ENCODE measurements at regions not wholly inside any gene's neighbourhood (a gene's known extent, or its start where the extent isn't known, plus 50 kb on each side); places are given as distances from the start of the nearest gene placed in this dataset.
"Not testable (repeated sequence)": the region's sequence is repeated elsewhere in the genome, so short reads cannot be mapped to it uniquely, and the experiment has no call there.

- no peak for ATAC-seq
Measured at GRCh38 chr13:87736849-87737385, 65.7 kb downstream of the SLITRK5 start.

GRCh38 chr13:87754097-87754496, 82.9 kb downstream of the SLITRK5 start:
- intact Hi-C loops (cut with DNase I): no loop called here
- no peak for ATAC-seq
- DNase-seq (ENCODE audit: low spot score): no peak

More at GRCh38 chr13:87736849-87737385, 65.7 kb downstream of the SLITRK5 start:
- no peak for DNase-seq (ENCODE audit: low spot score)
- intact Hi-C loops (cut with DNase I): no loop called here

- DNase-seq (ENCODE audit: low spot score): no peak
- intact Hi-C loops (cut with DNase I): no loop called here
- ATAC-seq: no peak
Measured at GRCh38 chr13:87769445-87769844, 98.3 kb downstream of the SLITRK5 start.

GRCh38 chr13:87777387-87777786, 106.2 kb downstream of the SLITRK5 start:
- intact Hi-C loops (cut with DNase I): no loop called here
- no peak for ATAC-seq
- no peak for DNase-seq (ENCODE audit: low spot score)

- ATAC-seq (no peak), DNase-seq (ENCODE audit: low spot score) (no peak)
Measured at GRCh38 chr13:87778128-87778527, 107.0 kb downstream of the SLITRK5 start.

GRCh38 chr13:87779426-87779825, 108.3 kb downstream of the SLITRK5 start:
- ATAC-seq (no peak), DNase-seq (ENCODE audit: low spot score) (no peak)
- intact Hi-C loops (cut with DNase I): no loop called here

More at GRCh38 chr13:87778128-87778527, 107.0 kb downstream of the SLITRK5 start:
- intact Hi-C loops (cut with DNase I): no loop called here

- DNase-seq (ENCODE audit: low spot score): no peak
- no peak for ATAC-seq
- intact Hi-C loops (cut with DNase I): no loop called here
Measured at GRCh38 chr13:87783366-87783765, 112.2 kb downstream of the SLITRK5 start.

GRCh38 chr13:87788363-87788762, 117.2 kb downstream of the SLITRK5 start:
- intact Hi-C loops (cut with DNase I): no loop called here

GRCh38 chr13:87792878-87793277, 121.7 kb downstream of the SLITRK5 start:
- ATAC-seq: no peak
- DNase-seq (ENCODE audit: low spot score): no peak
- intact Hi-C loops (cut with DNase I): no loop called here

More at GRCh38 chr13:87788363-87788762, 117.2 kb downstream of the SLITRK5 start:
- DNase-seq (ENCODE audit: low spot score) (no peak), ATAC-seq (no peak)

- ATAC-seq (no peak), DNase-seq (ENCODE audit: low spot score) (no peak)
- intact Hi-C loops (cut with DNase I): no loop called here
Measured at GRCh38 chr13:87798536-87798935, 127.4 kb downstream of the SLITRK5 start.

GRCh38 chr13:87810391-87810801, 139.2 kb downstream of the SLITRK5 start:
- DNase-seq (ENCODE audit: low spot score): no peak
- no peak for ATAC-seq
- intact Hi-C loops (cut with DNase I): no loop called here

GRCh38 chr13:87810920-87811344, 139.8 kb downstream of the SLITRK5 start:
- intact Hi-C loops (cut with DNase I): no loop called here
- peak; percentile 13 for ATAC-seq
- no peak for DNase-seq (ENCODE audit: low spot score)

GRCh38 chr13:87814403-87814802, 143.2 kb downstream of the SLITRK5 start:
- DNase-seq (ENCODE audit: low spot score): no peak
- intact Hi-C loops (cut with DNase I): no loop called here
- no peak for ATAC-seq

GRCh38 chr13:87820241-87820640, 149.1 kb downstream of the SLITRK5 start:
- no peak for DNase-seq (ENCODE audit: low spot score)
- intact Hi-C loops (cut with DNase I): no loop called here

GRCh38 chr13:87821512-87821911, 150.3 kb downstream of the SLITRK5 start:
- peak; percentile 58 for ATAC-seq
- intact Hi-C loops (cut with DNase I): no loop called here

More at GRCh38 chr13:87820241-87820640, 149.1 kb downstream of the SLITRK5 start:
- no peak for ATAC-seq

GRCh38 chr13:87826301-87826700, 155.1 kb downstream of the SLITRK5 start:
- ATAC-seq; DNase-seq (ENCODE audit: low spot score); intact Hi-C loops (cut with DNase I): not testable (repeated sequence)

More at GRCh38 chr13:87821512-87821911, 150.3 kb downstream of the SLITRK5 start:
- no peak for DNase-seq (ENCODE audit: low spot score)

- no peak for DNase-seq (ENCODE audit: low spot score)
- intact Hi-C loops (cut with DNase I): no loop called here
- no peak for ATAC-seq
Measured at GRCh38 chr13:87827479-87827878, 156.3 kb downstream of the SLITRK5 start.

- intact Hi-C loops (cut with DNase I): no loop called here
Measured at GRCh38 chr13:87837522-87837921, 166.4 kb downstream of the SLITRK5 start.

GRCh38 chr13:87837946-87838345, 166.8 kb downstream of the SLITRK5 start:
- no peak for ATAC-seq
- intact Hi-C loops (cut with DNase I): no loop called here
- no peak for DNase-seq (ENCODE audit: low spot score)

More at GRCh38 chr13:87837522-87837921, 166.4 kb downstream of the SLITRK5 start:
- DNase-seq (ENCODE audit: low spot score) (no peak), ATAC-seq (no peak)

- ATAC-seq (no peak), DNase-seq (ENCODE audit: low spot score) (no peak)
- intact Hi-C loops (cut with DNase I): no loop called here
Measured at GRCh38 chr13:87851410-87851809, 180.2 kb downstream of the SLITRK5 start.

GRCh38 chr13:87855553-87855952, 184.4 kb downstream of the SLITRK5 start:
- ATAC-seq (no peak), DNase-seq (ENCODE audit: low spot score) (no peak)
- intact Hi-C loops (cut with DNase I): no loop called here

Data from sciatic nerve (tissue), 2 donors.